Kidney (tissue), 13 donors: ENCODE measurements at regions not wholly inside any gene's neighbourhood (a gene's known extent, or its start where the extent isn't known, plus 50 kb on each side); places are given as distances from the start of the nearest gene placed in this dataset.

Experiments
- DNase-seq, 5 donors: peaks; one replicate each; pipeline ENCODE4 v3.0.0-alpha.2; 2013 to 2020
- FAIRE-seq: peaks from 2 replicates; lab custom pipeline; 2012; peaks lifted over from hg19 to GRCh38; lab: Jason Lieb, UNC
- H3K27ac ChIP-seq, 2 donors: one replicate each; pipeline ENCODE4 v1.7.0; 2013; ENCODE audit warnings: low read depth in 2 of 2, low read length in 2 of 2, inconsistent platforms in 1 of 2
- H3K27me3 ChIP-seq: one replicate; pipeline ENCODE4 v1.7.1; 2013; ENCODE audit warnings: low read length, inconsistent platforms; ENCODE audit not compliant: control insufficient read depth, insufficient read depth
- H3K36me3 ChIP-seq, 3 donors: one replicate each; pipeline versions ENCODE4 v1.7.0 to v1.7.1; 2013; ENCODE audit warnings: low read length in 3 of 3, control low read depth in 1 of 3, inconsistent platforms in 1 of 3; ENCODE audit not compliant: insufficient read depth in 3 of 3, control insufficient read depth in 2 of 3
- H3K4me1 ChIP-seq, 3 donors: one replicate each; pipeline versions ENCODE4 v1.7.0 to v1.7.1; 2013; ENCODE audit warnings: low read length in 3 of 3, inconsistent platforms in 1 of 3, low read depth in 1 of 3; ENCODE audit not compliant: control insufficient read depth in 2 of 3, insufficient read depth in 2 of 3
- H3K4me3 ChIP-seq, 3 donors: one replicate each; pipeline versions ENCODE4 v1.7.0 to v1.8.1; 2013; ENCODE audit warnings: low read length in 3 of 3, control low read depth in 1 of 3, inconsistent platforms in 1 of 3
- H3K9ac ChIP-seq, 3 donors: one replicate each; pipeline versions ENCODE4 v1.7.0 to v1.7.1; 2013; ENCODE audit warnings: low read length in 3 of 3, control low read depth in 1 of 3, inconsistent platforms in 1 of 3
- H3K9me3 ChIP-seq, 3 donors: one replicate each; pipeline versions ENCODE4 v1.7.0 to v1.7.1; 2013; ENCODE audit warnings: low read length in 3 of 3, control low read depth in 1 of 3, inconsistent platforms in 1 of 3; ENCODE audit not compliant: control insufficient read depth in 2 of 3, insufficient read depth in 1 of 3
- CTCF ChIP-seq: IDR thresholded peaks from 3 replicates; pipeline ENCODE4 v1.5.1; 2012; ENCODE audit warnings: mild to moderate bottlenecking, moderate library complexity, borderline replicate concordance; ENCODE audit not compliant: insufficient read depth; ENCODE audit errors: extremely low read depth
- intact Hi-C: fragments of 100-400 bp; cut with DNase I; formaldehyde crosslinking; loops from one replicate; pipeline ENCODE4 v1.11.1; 2022
- donor health status: control.
- donor health status: control.
- donor health status: control.
- donor health status: control.
- donor health status: control.
- donor health status: DM: yes; HTN: yes; CAD: no.
- donor health status: Normal renal cell carcinoma (clear cell type).

- Histone ChIP-seq H3K9me3 (no peaks in the 10 kb centered on the region), H3K9ac (no peak overlapping the region), H3K36me3 (no peaks in the 10 kb centered on the region), H3K4me1 (no peaks in the 10 kb centered on the region), H3K27ac (no peak overlapping the region), H3K27me3 (no peaks in the 10 kb centered on the region), H3K4me3 (no peak overlapping the region)
- TF ChIP-seq CTCF = no peak
- DNase-seq (no peak), FAIRE-seq (no peak)
- intact Hi-C loops = no loop called here
Observed at GRCh38 chr9:107922260-107922659, 432.7 kb upstream of the KLF4 start.

GRCh38 chr9:107919263-107919662, 429.7 kb upstream of the KLF4 start:
- Histone ChIP-seq H3K4me3 (no peak overlapping the region), H3K36me3 (no peaks in the 10 kb centered on the region), H3K4me1 (no peaks in the 10 kb centered on the region), H3K9me3 (no peaks in the 10 kb centered on the region), H3K9ac (no peak overlapping the region), H3K27me3 (no peaks in the 10 kb centered on the region), H3K27ac (no peak overlapping the region)
- FAIRE-seq (no peak), DNase-seq (no peak)
- TF ChIP-seq CTCF = no peak
- intact Hi-C loops = no loop called here

- TF ChIP-seq CTCF = no peak
- H3K27ac ChIP-seq = no peak overlapping the region
- H3K4me3 ChIP-seq = no peak overlapping the region
- H3K4me1 ChIP-seq = no peaks in the 10 kb centered on the region
- FAIRE-seq (no peak), DNase-seq (no peak)
- H3K36me3 ChIP-seq = no peaks in the 10 kb centered on the region
- H3K27me3 ChIP-seq = no peaks in the 10 kb centered on the region
- H3K9ac ChIP-seq = no peak overlapping the region
- intact Hi-C loops = no loop called here
- no peaks in the 10 kb centered on the region for H3K9me3 ChIP-seq
Observed at GRCh38 chr9:107918749-107919148, 429.2 kb upstream of the KLF4 start.

GRCh38 chr9:107914151-107914550, 424.6 kb upstream of the KLF4 start:
- no peak for FAIRE-seq
- no peak overlapping the region for H3K27ac ChIP-seq
- intact Hi-C loops = no loop called here
- no peak for DNase-seq
- H3K4me3 ChIP-seq = no peak overlapping the region
- no peaks in the 10 kb centered on the region for H3K4me1 ChIP-seq
- no peak for TF ChIP-seq CTCF
- no peaks in the 10 kb centered on the region for H3K36me3 ChIP-seq
- H3K27me3 ChIP-seq = no peaks in the 10 kb centered on the region
- no peaks in the 10 kb centered on the region for H3K9me3 ChIP-seq
- no peak overlapping the region for H3K9ac ChIP-seq
